Gastroesophageal sphincter (tissue), 4 donors: ENCODE measurements at regions not wholly inside any gene's neighbourhood (a gene's known extent, or its start where the extent isn't known, plus 50 kb on each side); places are given as distances from the start of the nearest gene placed in this dataset.
"Not testable (repeated sequence)": the region's sequence is repeated elsewhere in the genome, so short reads cannot be mapped to it uniquely, and the experiment has no call there.

Experiments used
- ATAC-seq: fragments of 150-250 bp; one replicate; pipeline ENCODE4 v1.9.1; 2016; ENCODE audit warnings: mild to moderate bottlenecking, moderate library complexity
- H3K27ac ChIP-seq, 4 donors: fragments of 200-600 bp; sonication (generic) in 3 of 4; 1 replicate in 3 of 4; 2 replicates in 1 of 4; pipeline ENCODE4 v1.5.1; 2016 to 2019
- H3K27me3 ChIP-seq: fragments of 200-600 bp; sonication (generic); one replicate; pipeline ENCODE4 v1.5.1; 2019
- H3K36me3 ChIP-seq, 2 donors: fragments of 200-600 bp; sonication (generic); one replicate each; pipeline ENCODE4 v1.5.1; 2019; ENCODE audit warnings: control low read depth in 1 of 2
- H3K4me1 ChIP-seq, 3 donors: fragments of 200-600 bp; sonication (generic); 1 replicate in 2 of 3; 2 replicates in 1 of 3; pipeline ENCODE4 v1.5.1; 2016 to 2019; ENCODE audit warnings: control low read depth in 2 of 3
- H3K4me3 ChIP-seq, 2 donors: fragments of 200-600 bp; sonication (generic); one replicate each; pipeline ENCODE4 v1.5.1; 2019; ENCODE audit warnings: mild to moderate bottlenecking in 1 of 2, moderate library complexity in 1 of 2
- H3K9me3 ChIP-seq, 3 donors: fragments of 200-600 bp; sonication (generic); one replicate each; pipeline ENCODE4 v1.5.1; 2017 to 2019; ENCODE audit warnings: control low read depth in 2 of 3
- CTCF ChIP-seq, 4 experiments: fragments of 200-600 bp in 2 of 4; fragments of 450-650 bp in 2 of 4; sonication (generic) in 1 of 4; IDR thresholded peaks; one replicate each; pipeline ENCODE4 v1.5.1; 2017 to 2019; ENCODE audit warnings: antibody characterized with exemption in 4 of 4, mild to moderate bottlenecking in 2 of 4, moderate library complexity in 2 of 4
- EP300 ChIP-seq: sonication (generic); formaldehyde crosslinking; IDR thresholded peaks from one replicate; pipeline ENCODE4 v1.6.1; 2017; ENCODE audit warnings: antibody characterized with exemption, mild to moderate bottlenecking
- POLR2A ChIP-seq, 2 donors: fragments of 450-650 bp; IDR thresholded peaks; one replicate each; pipeline ENCODE4 v1.6.1; 2017; ENCODE audit warnings: antibody characterized with exemption in 2 of 2, mild to moderate bottlenecking in 2 of 2, moderate library complexity in 1 of 2
- POLR2AphosphoS5 ChIP-seq: sonication (generic); formaldehyde crosslinking; IDR thresholded peaks from one replicate; pipeline ENCODE4 v1.6.1; 2017; ENCODE audit warnings: antibody characterized with exemption
- WGBS, 2 donors: methylation state at CpG; one replicate each; pipeline ENCODE4 v1.1.5; 2018; ENCODE audit warnings: low coverage in 1 of 2; 5-methylcytosine and 5-hydroxymethylcytosine counted together

- Histone ChIP-seq H3K36me3 (no peaks in the 10 kb centered on the region), H3K4me3 (no peak overlapping the region), H3K27ac (no peak overlapping the region), H3K9me3 (no peaks in the 10 kb centered on the region), H3K27me3 (peaks cover 13% of the 10 kb centered on the region), H3K4me1 (no peaks in the 10 kb centered on the region)
- WGBS, 2 donors = 53 to 91% methylated on average over 1 of the region's 1 CpG
- TF ChIP-seq POLR2AphosphoS5 = no peak
- TF ChIP-seq POLR2A (IDR thresholded peaks at IDR 0.05) = no peak
- no peak for TF ChIP-seq CTCF (IDR thresholded peaks at IDR 0.05)
- no peak for TF ChIP-seq EP300
- ATAC-seq = no peak
Measured at GRCh38 chr20:1737134-1737533, 79.6 kb upstream of the SIRPG start.

- Histone ChIP-seq H3K9me3 (no peaks in the 10 kb centered on the region), H3K36me3 (no peaks in the 10 kb centered on the region), H3K27me3 (peaks cover 13% of the 10 kb centered on the region), H3K4me1 (no peaks in the 10 kb centered on the region), H3K4me3 (no peak overlapping the region), H3K27ac (no peak overlapping the region)
- no peak for TF ChIP-seq POLR2A (IDR thresholded peaks at IDR 0.05)
- TF ChIP-seq POLR2AphosphoS5 = no peak
- TF ChIP-seq CTCF (IDR thresholded peaks at IDR 0.05) = no peak
- TF ChIP-seq EP300 = no peak
- 77 to 90% methylated on average over 2 to 18 of the region's 35 CpGs for WGBS, 2 donors
- ATAC-seq = no peak
Measured at GRCh38 chr20:1735417-1736089, 78.0 kb upstream of the SIRPG start.

- no peaks in the 10 kb centered on the region for H3K9me3 ChIP-seq
- 29 to 40% methylated on average over 4 of the region's 4 CpGs for WGBS, 2 donors
- TF ChIP-seq POLR2AphosphoS5 (no peak), CTCF (IDR thresholded peaks at IDR 0.05) (no peak), POLR2A (IDR thresholded peaks at IDR 0.05) (no peak), EP300 (no peak)
Measured at GRCh38 chr20:1734269-1734858, 76.8 kb upstream of the SIRPG start.

GRCh38 chr20:1731828-1732375 is 74.3 kb upstream of the SIRPG start:
- not testable (repeated sequence) for ATAC-seq, H3K4me1 ChIP-seq, H3K9me3 ChIP-seq, H3K4me3 ChIP-seq, H3K36me3 ChIP-seq, H3K27ac ChIP-seq, H3K27me3 ChIP-seq
- 80% methylated on average over 1 to 6 of the region's 6 CpGs for WGBS, 2 donors

More at GRCh38 chr20:1734269-1734858, 76.8 kb upstream of the SIRPG start:
- no peak for ATAC-seq
- H3K4me3 ChIP-seq = no peak overlapping the region
- H3K36me3 ChIP-seq = no peaks in the 10 kb centered on the region
- peaks cover 12% of the 10 kb centered on the region for H3K27me3 ChIP-seq
- H3K27ac ChIP-seq = no peak overlapping the region
- H3K4me1 ChIP-seq = no peaks in the 10 kb centered on the region

GRCh38 chr20:1730981-1731711 is 73.6 kb upstream of the SIRPG start:
- H3K4me3 ChIP-seq, H3K27me3 ChIP-seq, H3K4me1 ChIP-seq, ATAC-seq, H3K27ac ChIP-seq, H3K36me3 ChIP-seq, H3K9me3 ChIP-seq: not testable (repeated sequence)
- 60 to 62% methylated on average over 4 to 7 of the region's 8 CpGs for WGBS, 2 donors

- not testable (repeated sequence) for H3K27ac ChIP-seq, ATAC-seq, H3K9me3 ChIP-seq, H3K4me3 ChIP-seq, H3K4me1 ChIP-seq, H3K27me3 ChIP-seq, H3K36me3 ChIP-seq
- 67 to 75% methylated on average over 1 to 3 of the region's 3 CpGs for WGBS, 2 donors
Measured at GRCh38 chr20:1727303-1727702, 69.7 kb upstream of the SIRPG start.
